Hepatocyte (in vitro differentiated cells): ENCODE measurements at regions not wholly inside any gene's neighbourhood (a gene's known extent, or its start where the extent isn't known, plus 50 kb on each side); places are given as distances from the start of the nearest gene placed in this dataset.
"Not testable (repeated sequence)": the region's sequence is repeated elsewhere in the genome, so short reads cannot be mapped to it uniquely, and the experiment has no call there.

Source experiments
- EZH2 ChIP-seq: fragments of 200-600 bp; sonication (generic); IDR thresholded peaks from 2 replicates; pipeline ENCODE4 v1.6.1; 2016; ENCODE audit warnings: antibody characterized with exemption, mild to moderate bottlenecking, borderline replicate concordance
- EZH2phosphoT487 ChIP-seq: fragments of 200-600 bp; sonication (generic); IDR thresholded peaks from one replicate; pipeline ENCODE4 v1.6.1; 2018; ENCODE audit warnings: antibody characterized with exemption, mild to moderate bottlenecking, low read depth, moderate library complexity; ENCODE audit not compliant: unreplicated experiment, severe bottlenecking
- TF ChIP-seq, protein P1 (sequence below): fragments of 200-600 bp; sonication (generic); IDR thresholded peaks from 2 replicates; pipeline ENCODE4 v1.5.1; 2016; ENCODE audit warnings: antibody characterized with exemption, mild to moderate bottlenecking; ENCODE audit not compliant: poor library complexity

- not testable (repeated sequence) for TF ChIP-seq EZH2phosphoT487, EZH2
- TF ChIP-seq, protein P1, sequence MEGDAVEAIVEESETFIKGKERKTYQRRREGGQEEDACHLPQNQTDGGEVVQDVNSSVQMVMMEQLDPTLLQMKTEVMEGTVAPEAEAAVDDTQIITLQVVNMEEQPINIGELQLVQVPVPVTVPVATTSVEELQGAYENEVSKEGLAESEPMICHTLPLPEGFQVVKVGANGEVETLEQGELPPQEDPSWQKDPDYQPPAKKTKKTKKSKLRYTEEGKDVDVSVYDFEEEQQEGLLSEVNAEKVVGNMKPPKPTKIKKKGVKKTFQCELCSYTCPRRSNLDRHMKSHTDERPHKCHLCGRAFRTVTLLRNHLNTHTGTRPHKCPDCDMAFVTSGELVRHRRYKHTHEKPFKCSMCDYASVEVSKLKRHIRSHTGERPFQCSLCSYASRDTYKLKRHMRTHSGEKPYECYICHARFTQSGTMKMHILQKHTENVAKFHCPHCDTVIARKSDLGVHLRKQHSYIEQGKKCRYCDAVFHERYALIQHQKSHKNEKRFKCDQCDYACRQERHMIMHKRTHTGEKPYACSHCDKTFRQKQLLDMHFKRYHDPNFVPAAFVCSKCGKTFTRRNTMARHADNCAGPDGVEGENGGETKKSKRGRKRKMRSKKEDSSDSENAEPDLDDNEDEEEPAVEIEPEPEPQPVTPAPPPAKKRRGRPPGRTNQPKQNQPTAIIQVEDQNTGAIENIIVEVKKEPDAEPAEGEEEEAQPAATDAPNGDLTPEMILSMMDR, result not testable (repeated sequence)
Measured at GRCh38 chr7:67358316-67358715, 361.7 kb downstream of the TYW1 start.
